OCI-LY7 (cell line): ENCODE measurements at regions not wholly inside any gene's neighbourhood (a gene's known extent, or its start where the extent isn't known, plus 50 kb on each side); places are given as distances from the start of the nearest gene placed in this dataset.

Experiments used
- BruUV-seq: library from RNA; stranded (reverse); fragments of 400-500 nt; replicated peaks from 2 replicates; lab custom pipeline; 2021; lab: Mats Ljungman, UMichigan
- CTCF ChIA-PET: fragments of 300-600 bp; sonication (Branson Sonifier 250); formaldehyde crosslinking; loops from one replicate; lab custom pipeline; 2022; ENCODE audit warnings: antibody characterized with exemption; ENCODE audit not compliant: unreplicated experiment; lab: Charles Lee
- POLR2A ChIA-PET: fragments of 300-600 bp; sonication (Branson Sonifier 250); formaldehyde crosslinking; loops from one replicate; lab custom pipeline; 2022; ENCODE audit warnings: antibody characterized with exemption; lab: Charles Lee
- DNase-seq: peaks from one replicate; pipeline ENCODE4 v3.0.0-alpha.2; 2015; ENCODE audit warnings: low spot score
- H2AFZ ChIP-seq: fragments of 200-600 bp; sonication (generic), shearing (Covaris generic); 2 replicates; pipeline ENCODE4 v1.6.1; 2014; ENCODE audit warnings: mild to moderate bottlenecking, antibody characterized with exemption, low read length, moderate library complexity
- H3K27ac ChIP-seq: fragments of 200-600 bp; sonication (generic); 2 replicates; pipeline ENCODE4 v1.5.1; 2014; ENCODE audit warnings: mixed run types, low read depth, mild to moderate bottlenecking, moderate library complexity, low read length, inconsistent platforms; ENCODE audit not compliant: poor library complexity, severe bottlenecking
- H3K36me3 ChIP-seq: fragments of 200-600 bp; sonication (generic); 2 replicates; pipeline ENCODE4 v1.6.1; 2014; ENCODE audit warnings: mild to moderate bottlenecking, antibody characterized with exemption, low read length, moderate library complexity, mixed read lengths; ENCODE audit not compliant: insufficient read depth
- H3K4me1 ChIP-seq: fragments of 200-600 bp; sonication (generic); 2 replicates; pipeline ENCODE4 v1.5.1; 2014; ENCODE audit warnings: mild to moderate bottlenecking, low read length; ENCODE audit not compliant: insufficient read depth, poor library complexity, severe bottlenecking
- H3K4me2 ChIP-seq: fragments of 200-600 bp; sonication (generic); 2 replicates; pipeline ENCODE4 v1.6.1; 2014; ENCODE audit warnings: mild to moderate bottlenecking, low read length
- H3K4me3 ChIP-seq: fragments of 200-600 bp; sonication (generic); 2 replicates; pipeline ENCODE4 v1.5.1; 2014; ENCODE audit warnings: mild to moderate bottlenecking, low read depth, low read length; ENCODE audit not compliant: poor library complexity, severe bottlenecking
- H3K79me2 ChIP-seq: fragments of 200-600 bp; sonication (generic); 2 replicates; pipeline ENCODE4 v1.6.1; 2016; ENCODE audit warnings: low read depth, mild to moderate bottlenecking, low read length, moderate library complexity, mixed read lengths; ENCODE audit not compliant: insufficient read depth
- H3K9me2 ChIP-seq: fragments of 200-600 bp; sonication (generic); 2 replicates; pipeline ENCODE4 v1.6.1; 2016; ENCODE audit warnings: mild to moderate bottlenecking, low read length, mixed read lengths; ENCODE audit not compliant: insufficient read depth
- H3K9me3 ChIP-seq: fragments of 200-600 bp; sonication (generic); 2 replicates; pipeline ENCODE4 v1.6.1; 2014; ENCODE audit warnings: mild to moderate bottlenecking, mixed run types, low read length, mixed read lengths
- H4K20me1 ChIP-seq: fragments of 200-600 bp; sonication (generic); 2 replicates; pipeline ENCODE4 v1.6.1; 2014; ENCODE audit warnings: mild to moderate bottlenecking, antibody characterized with exemption, low read length, moderate library complexity, mixed read lengths; ENCODE audit not compliant: insufficient read depth
- EZH2phosphoT487 ChIP-seq: fragments of 200-600 bp; sonication (generic); IDR thresholded peaks from 2 replicates; pipeline ENCODE4 v1.6.1; 2018; ENCODE audit warnings: low read depth, borderline replicate concordance, mild to moderate bottlenecking, mixed run types, antibody characterized with exemption, low read length, moderate library complexity, mixed read lengths
- intact Hi-C: fragments of 100-400 bp; cut with micrococcal nuclease; formaldehyde crosslinking; loops from one replicate; pipeline ENCODE4 v1.10.0; 2022; ENCODE audit not compliant: unreplicated experiment
- TF ChIP-seq, protein P1 (sequence below): fragments of 200-600 bp; sonication (generic); conservative IDR thresholded peaks from 2 replicates; pipeline ENCODE4 v1.5.1; 2014; ENCODE audit warnings: mild to moderate bottlenecking, antibody characterized with exemption, low read length, moderate library complexity, mixed read lengths

GRCh38 chr12:115571446-115571845, 706.0 kb downstream of the MED13L start:
- Histone ChIP-seq H3K79me2 (no peaks in the 10 kb centered on the region), H3K9me3 (no peaks in the 10 kb centered on the region)

DNA sequence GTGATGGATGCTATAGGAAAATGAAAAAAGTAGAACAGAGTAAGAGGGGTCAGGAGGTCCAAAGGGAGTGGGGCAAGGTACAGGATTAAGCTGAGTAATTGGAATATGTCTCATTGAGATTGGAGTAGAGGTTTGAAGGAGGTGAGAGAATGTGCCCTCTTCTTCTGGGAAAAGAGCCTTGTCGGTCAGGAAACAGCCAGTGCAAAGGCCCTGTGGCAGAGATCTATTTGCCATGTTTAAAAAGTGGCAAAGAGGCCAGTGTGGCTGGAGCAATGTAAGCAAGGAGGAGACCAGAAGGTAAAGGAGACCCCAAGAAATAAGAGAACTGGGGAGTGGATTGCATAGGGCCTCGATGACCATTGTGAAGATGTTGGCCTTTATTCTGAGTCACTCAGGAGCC, 706.5 kb downstream of the MED13L start:
- Histone ChIP-seq H3K27ac (no peak overlapping the region), H3K4me1 (no peaks in the 10 kb centered on the region), H3K79me2 (no peaks in the 10 kb centered on the region), H3K36me3 (no peaks in the 10 kb centered on the region), H3K9me2 (no peaks in the 10 kb centered on the region), H3K9me3 (no peaks in the 10 kb centered on the region), H4K20me1 (no peaks in the 10 kb centered on the region), H2AFZ (no peak overlapping the region), H3K4me3 (no peak overlapping the region), H3K4me2 (no peak overlapping the region)
- ChIA-PET POLR2A (interaction anchor here (0.6 kb wide), 1 partner anchor 82 kb away, joined by 3 read pairs; no protein-coding TSS in a partner anchor), CTCF (no interaction called here)
- TF ChIP-seq EZH2phosphoT487: no peak
- TF ChIP-seq, protein P1, sequence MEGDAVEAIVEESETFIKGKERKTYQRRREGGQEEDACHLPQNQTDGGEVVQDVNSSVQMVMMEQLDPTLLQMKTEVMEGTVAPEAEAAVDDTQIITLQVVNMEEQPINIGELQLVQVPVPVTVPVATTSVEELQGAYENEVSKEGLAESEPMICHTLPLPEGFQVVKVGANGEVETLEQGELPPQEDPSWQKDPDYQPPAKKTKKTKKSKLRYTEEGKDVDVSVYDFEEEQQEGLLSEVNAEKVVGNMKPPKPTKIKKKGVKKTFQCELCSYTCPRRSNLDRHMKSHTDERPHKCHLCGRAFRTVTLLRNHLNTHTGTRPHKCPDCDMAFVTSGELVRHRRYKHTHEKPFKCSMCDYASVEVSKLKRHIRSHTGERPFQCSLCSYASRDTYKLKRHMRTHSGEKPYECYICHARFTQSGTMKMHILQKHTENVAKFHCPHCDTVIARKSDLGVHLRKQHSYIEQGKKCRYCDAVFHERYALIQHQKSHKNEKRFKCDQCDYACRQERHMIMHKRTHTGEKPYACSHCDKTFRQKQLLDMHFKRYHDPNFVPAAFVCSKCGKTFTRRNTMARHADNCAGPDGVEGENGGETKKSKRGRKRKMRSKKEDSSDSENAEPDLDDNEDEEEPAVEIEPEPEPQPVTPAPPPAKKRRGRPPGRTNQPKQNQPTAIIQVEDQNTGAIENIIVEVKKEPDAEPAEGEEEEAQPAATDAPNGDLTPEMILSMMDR: no peak
- no peak for DNase-seq
- intact Hi-C loops: no loop called here
- BruUV-seq: no TSS peak

More at GRCh38 chr12:115571446-115571845, 706.0 kb downstream of the MED13L start:
- no peak for TF ChIP-seq EZH2phosphoT487
- intact Hi-C loops: no loop called here
- ChIA-PET POLR2A (interaction anchor here (0.6 kb wide), 1 partner anchor 83 kb away, joined by 3 read pairs; no protein-coding TSS in a partner anchor), CTCF (no interaction called here)
- Histone ChIP-seq H2AFZ (no peak overlapping the region), H3K4me1 (no peaks in the 10 kb centered on the region), H3K9me2 (no peaks in the 10 kb centered on the region), H3K4me3 (no peak overlapping the region), H3K27ac (no peak overlapping the region), H4K20me1 (no peaks in the 10 kb centered on the region), H3K4me2 (no peak overlapping the region), H3K36me3 (no peaks in the 10 kb centered on the region)
- BruUV-seq: no TSS peak
- no peak for DNase-seq

DNA sequence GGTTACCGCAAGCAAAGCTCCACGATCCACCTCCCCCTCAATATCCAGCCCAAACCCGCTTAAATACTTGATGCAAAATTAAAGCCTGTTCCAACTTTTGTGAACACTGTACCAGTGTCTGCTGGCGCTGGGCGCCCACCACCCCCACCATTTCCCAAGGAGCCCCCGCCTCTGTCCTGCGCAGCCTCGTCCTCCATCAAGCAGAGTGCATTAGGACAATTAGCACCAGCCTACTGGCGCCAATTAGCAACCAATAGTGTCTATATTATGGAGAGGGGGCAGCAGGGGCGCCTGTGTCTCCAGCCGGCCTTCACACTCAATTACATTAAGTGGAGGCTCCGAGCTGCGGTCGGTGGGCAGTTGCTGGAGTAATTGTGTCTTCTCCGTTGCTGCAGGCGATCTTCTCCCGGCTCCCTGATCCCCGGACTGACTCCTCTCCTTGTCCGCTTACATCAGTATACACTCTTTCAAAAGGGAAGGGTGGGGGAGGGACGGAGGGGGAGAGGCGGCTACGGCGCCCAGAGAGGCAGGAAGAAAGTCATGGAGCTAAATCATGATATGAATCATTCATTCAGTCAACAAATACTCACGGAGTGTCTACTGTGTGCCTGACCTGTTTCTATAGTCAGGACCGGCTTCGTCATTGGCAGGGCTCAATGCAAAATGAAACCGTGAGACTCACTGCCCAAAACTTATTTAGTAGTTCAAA, 707.3 kb downstream of the MED13L start:
- ChIA-PET POLR2A (no interaction called here), CTCF (no interaction called here)
- no peaks in the 10 kb centered on the region for H3K4me1 ChIP-seq
- H3K4me2 ChIP-seq: no peak overlapping the region
- BruUV-seq: no TSS peak
- no peak overlapping the region for H2AFZ ChIP-seq
- no peak for DNase-seq
- no peaks in the 10 kb centered on the region for H3K9me2 ChIP-seq
- no peak overlapping the region for H3K27ac ChIP-seq
- H3K79me2 ChIP-seq: no peaks in the 10 kb centered on the region
- no peaks in the 10 kb centered on the region for H3K36me3 ChIP-seq
- intact Hi-C loops: no loop called here
- TF ChIP-seq, protein P1: no peak
- TF ChIP-seq EZH2phosphoT487: no peak
- no peaks in the 10 kb centered on the region for H4K20me1 ChIP-seq
- H3K4me3 ChIP-seq: no peak overlapping the region
- H3K9me3 ChIP-seq: no peaks in the 10 kb centered on the region
